Adrenal gland (tissue), 5 donors: ENCODE measurements at regions not wholly inside any gene's neighbourhood (a gene's known extent, or its start where the extent isn't known, plus 50 kb on each side); places are given as distances from the start of the nearest gene placed in this dataset.
"Not testable (repeated sequence)": the region's sequence is repeated elsewhere in the genome, so short reads cannot be mapped to it uniquely, and the experiment has no call there.

Experiments used
- CTCF ChIP-seq, 6 experiments: fragments of 450-650 bp in 4 of 6; fragments of 200-600 bp in 2 of 6; sonication (generic) in 1 of 6; IDR thresholded peaks; 1 replicate in 5 of 6; 2 replicates in 1 of 6; pipeline versions ENCODE4 v1.5.1 to v1.8.0; 2016 to 2021; ENCODE audit warnings: antibody characterized with exemption in 6 of 6, mild to moderate bottlenecking in 2 of 6, moderate library complexity in 1 of 6
- POLR2A ChIP-seq, 2 donors: fragments of 450-650 bp; IDR thresholded peaks; one replicate each; pipeline ENCODE4 v1.6.1; 2017; ENCODE audit warnings: antibody characterized with exemption in 2 of 2, mild to moderate bottlenecking in 2 of 2, moderate library complexity in 1 of 2
- donor health status: DM: no; HTN: no; CAD: no.

GRCh38 chr13:46469699-46470098, 82.6 kb upstream of the RUBCNL start:
- not testable (repeated sequence) for TF ChIP-seq POLR2A, CTCF (IDR thresholded peaks at IDR 0.05)
